Thyroid gland (tissue), 4 donors: ENCODE measurements at regions not wholly inside any gene's neighbourhood (a gene's known extent, or its start where the extent isn't known, plus 50 kb on each side); places are given as distances from the start of the nearest gene placed in this dataset.
"Not testable (repeated sequence)": the region's sequence is repeated elsewhere in the genome, so short reads cannot be mapped to it uniquely, and the experiment has no call there.

Source experiments
- DNase-seq, 2 donors: peaks; one replicate each; pipeline ENCODE4 v3.0.0-alpha.2; 2019
- H3K27ac ChIP-seq, 3 donors: fragments of 200-600 bp; sonication (generic); 1 replicate in 2 of 3; 2 replicates in 1 of 3; pipeline ENCODE4 v1.5.1; 2016 to 2019; ENCODE audit warnings: mild to moderate bottlenecking in 1 of 3, moderate library complexity in 1 of 3
- H3K27me3 ChIP-seq: fragments of 200-600 bp; sonication (generic); one replicate; pipeline ENCODE4 v1.5.1; 2019
- H3K36me3 ChIP-seq, 2 donors: fragments of 200-600 bp; sonication (generic); one replicate each; pipeline ENCODE4 v1.5.1; 2016 to 2019
- H3K4me1 ChIP-seq, 2 donors: fragments of 200-600 bp; sonication (generic); one replicate each; pipeline ENCODE4 v1.5.1; 2017 to 2019
- H3K4me3 ChIP-seq, 3 donors: fragments of 200-600 bp; sonication (generic); replicated peaks in 1 of 3; 1 replicate in 2 of 3; 2 replicates in 1 of 3; pipeline ENCODE4 v1.5.1; 2016; ENCODE audit warnings: mild to moderate bottlenecking in 1 of 3
- H3K9me3 ChIP-seq: fragments of 200-600 bp; sonication (generic); one replicate; pipeline ENCODE4 v1.5.1; 2017
- CTCF ChIP-seq, 6 experiments: fragments of 200-600 bp in 3 of 6; fragments of 450-650 bp in 3 of 6; sonication (generic) in 3 of 6; IDR thresholded peaks; one replicate each; pipeline ENCODE4 v1.5.1; 2016 to 2019; ENCODE audit warnings: antibody characterized with exemption in 6 of 6, mild to moderate bottlenecking in 2 of 6, inconsistent platforms in 1 of 6, moderate library complexity in 1 of 6
- POLR2A ChIP-seq, 2 donors: fragments of 450-650 bp; IDR thresholded peaks; one replicate each; pipeline ENCODE4 v1.6.1; 2017; ENCODE audit warnings: antibody characterized with exemption in 2 of 2, mild to moderate bottlenecking in 2 of 2, moderate library complexity in 1 of 2
- WGBS, 2 donors: methylation state at CpG; one replicate each; pipeline ENCODE4 v1.1.5; 2017; 5-methylcytosine and 5-hydroxymethylcytosine counted together
- intact Hi-C: fragments of 100-400 bp; cut with DNase I; formaldehyde crosslinking; loops from one replicate; pipeline ENCODE4 v1.15.1; 2023

DNA sequence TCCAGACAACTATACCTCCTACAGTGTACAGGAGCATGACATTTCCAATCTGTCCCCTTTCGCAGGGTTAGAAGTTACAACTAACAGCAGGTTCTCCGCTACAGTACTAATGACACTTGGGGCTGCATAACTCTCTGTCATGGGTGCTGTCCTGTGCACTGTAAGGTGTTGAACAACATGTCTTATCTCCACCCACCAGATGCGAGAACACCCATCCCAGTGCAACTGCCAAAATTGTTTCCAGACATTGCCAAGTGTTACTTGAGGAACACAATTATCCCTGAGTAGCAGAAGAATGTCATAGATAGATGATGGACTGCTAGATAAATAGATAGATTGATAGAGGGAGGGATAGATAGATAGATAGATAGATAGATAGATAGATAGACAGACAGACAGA lies 200.9 kb upstream of the USP9Y start:
- WGBS, 2 donors: 90 to 96% methylated on average over 3 of the region's 3 CpGs
- no peak for TF ChIP-seq POLR2A (IDR thresholded peaks at IDR 0.05)
- no peak for TF ChIP-seq CTCF (IDR thresholded peaks at IDR 0.05)
- no peak for DNase-seq
- H3K36me3 ChIP-seq: no peaks in the 10 kb centered on the region
- intact Hi-C loops: no loop called here
- H3K27ac ChIP-seq: no peak overlapping the region
- H3K4me3 ChIP-seq: no peak overlapping the region
- H3K4me1 ChIP-seq: no peaks in the 10 kb centered on the region
- H3K9me3 ChIP-seq: no peaks in the 10 kb centered on the region
- no peaks in the 10 kb centered on the region for H3K27me3 ChIP-seq

DNA sequence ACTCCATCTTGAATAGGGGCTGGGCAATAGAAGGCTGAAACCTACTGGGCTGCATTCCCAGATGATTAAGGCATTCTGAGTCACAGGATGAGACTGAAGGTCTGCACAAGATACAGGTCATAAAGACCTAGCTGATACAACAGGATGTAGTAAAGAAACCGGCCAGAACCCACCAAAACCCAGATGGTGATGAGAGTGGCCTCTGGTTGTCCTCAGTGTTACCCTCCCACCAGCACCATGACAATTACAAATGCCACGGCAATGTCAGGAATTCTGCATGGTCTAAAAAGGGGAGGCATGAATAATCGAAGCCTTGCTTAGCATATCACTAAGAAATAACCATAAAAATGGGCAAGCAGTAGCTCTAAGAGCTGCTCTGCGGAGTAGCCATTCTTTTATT lies 197.0 kb upstream of the USP9Y start:
- DNase-seq, H3K4me1 ChIP-seq, H3K27ac ChIP-seq, intact Hi-C loops, H3K4me3 ChIP-seq, H3K9me3 ChIP-seq, H3K36me3 ChIP-seq, H3K27me3 ChIP-seq: not testable (repeated sequence)
- WGBS, 2 donors: 69 to 77% methylated on average over 4 of the region's 4 CpGs

GRCh38 chrY:12517338-12517737 lies 183.7 kb upstream of the USP9Y start:
- 39 to 40% methylated on average over 1 of the region's 1 CpG for WGBS, 2 donors
- DNase-seq: no peak
- TF ChIP-seq CTCF (IDR thresholded peaks at IDR 0.05) (no peak), POLR2A (IDR thresholded peaks at IDR 0.05) (no peak)
- no peak overlapping the region for H3K4me3 ChIP-seq
- H3K27ac ChIP-seq: no peak overlapping the region
- H3K36me3 ChIP-seq: no peaks in the 10 kb centered on the region
- intact Hi-C loops: no loop called here
- H3K9me3 ChIP-seq: no peaks in the 10 kb centered on the region
- no peaks in the 10 kb centered on the region for H3K27me3 ChIP-seq
- H3K4me1 ChIP-seq: no peaks in the 10 kb centered on the region

GRCh38 chrY:12525206-12525605 lies 175.8 kb upstream of the USP9Y start:
- no peak for DNase-seq
- no peak overlapping the region for H3K4me3 ChIP-seq
- no peak overlapping the region for H3K27ac ChIP-seq
- no peaks in the 10 kb centered on the region for H3K36me3 ChIP-seq
- H3K27me3 ChIP-seq: no peaks in the 10 kb centered on the region
- no peak for TF ChIP-seq POLR2A (IDR thresholded peaks at IDR 0.05)
- no peak for TF ChIP-seq CTCF (IDR thresholded peaks at IDR 0.05)
- no peaks in the 10 kb centered on the region for H3K4me1 ChIP-seq
- H3K9me3 ChIP-seq: no peaks in the 10 kb centered on the region
- intact Hi-C loops: no loop called here
- WGBS, 2 donors: 56 to 72% methylated on average over 3 of the region's 3 CpGs

DNA sequence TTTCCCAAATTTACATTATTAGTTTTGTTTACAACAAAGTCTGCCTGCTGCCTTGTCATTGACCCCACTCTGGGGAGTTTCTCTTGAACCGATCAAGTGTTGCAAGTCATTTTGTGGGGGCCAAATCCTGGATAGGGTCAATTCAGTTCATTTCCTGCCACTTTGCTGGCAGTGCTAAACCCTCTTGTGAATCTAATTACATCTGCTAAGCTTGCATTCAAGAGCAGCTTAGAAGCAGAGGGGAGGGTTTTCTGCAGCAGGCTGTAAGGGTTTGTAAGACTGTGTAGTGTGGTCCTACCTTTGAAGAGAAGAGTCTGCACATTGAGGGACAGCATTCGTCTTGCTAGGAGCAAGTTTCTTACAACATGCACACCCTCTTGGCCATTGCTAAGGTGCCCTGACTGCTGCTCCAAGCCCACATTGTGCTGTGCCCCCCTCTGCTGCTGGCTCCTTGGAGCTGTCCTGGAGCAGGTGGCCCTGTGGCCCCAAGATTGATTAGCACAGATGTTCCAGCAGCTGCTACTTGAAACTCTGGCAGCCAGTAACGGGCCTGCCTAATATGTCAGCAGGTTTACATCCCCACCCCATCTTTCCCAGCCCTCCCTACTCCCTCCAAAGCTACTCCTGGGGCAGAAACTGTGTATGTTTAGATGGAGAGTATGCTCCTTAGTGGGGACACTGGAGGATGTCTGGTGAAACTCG lies 174.5 kb upstream of the USP9Y start:
- WGBS, 2 donors: 24 to 25% methylated on average over 3 of the region's 4 CpGs
- Histone ChIP-seq H3K36me3 (no peaks in the 10 kb centered on the region), H3K27ac (no peak overlapping the region), H3K9me3 (no peaks in the 10 kb centered on the region), H3K4me3 (no peak overlapping the region), H3K27me3 (no peaks in the 10 kb centered on the region), H3K4me1 (no peaks in the 10 kb centered on the region)
- no peak for TF ChIP-seq CTCF (IDR thresholded peaks at IDR 0.05)
- TF ChIP-seq POLR2A (IDR thresholded peaks at IDR 0.05): no peak
- intact Hi-C loops: no loop called here
- no peak for DNase-seq
